ENCODE measurements at regions not wholly inside any gene's neighbourhood (a gene's known extent, or its start where the extent isn't known, plus 50 kb on each side); places are given as distances from the start of the nearest gene placed in this dataset.

DNA sequence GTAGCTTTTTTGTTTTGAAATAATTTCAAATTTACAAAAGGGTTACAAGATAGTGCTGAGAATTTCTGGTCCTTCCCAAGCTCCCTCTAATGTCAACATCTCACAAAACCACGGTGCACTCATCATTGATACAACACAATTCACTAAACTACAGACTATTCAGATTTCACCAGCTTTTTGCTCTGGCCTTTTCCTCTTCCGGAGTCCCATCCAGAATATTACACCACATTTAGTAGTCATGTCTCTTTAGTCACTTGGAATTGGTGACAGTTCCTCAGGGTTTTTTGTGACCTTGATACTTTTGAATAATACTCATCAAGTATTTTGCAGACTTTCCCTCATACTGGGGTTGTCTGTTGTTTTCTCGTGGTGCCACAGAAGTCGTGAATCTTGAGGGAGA lies 484.0 kb downstream of the GADD45G start:
- whole genome bisulfite sequencing (ENCODE audit: insufficient coverage) = 57% methylated on average over 2 of the region's 4 CpGs

DNA sequence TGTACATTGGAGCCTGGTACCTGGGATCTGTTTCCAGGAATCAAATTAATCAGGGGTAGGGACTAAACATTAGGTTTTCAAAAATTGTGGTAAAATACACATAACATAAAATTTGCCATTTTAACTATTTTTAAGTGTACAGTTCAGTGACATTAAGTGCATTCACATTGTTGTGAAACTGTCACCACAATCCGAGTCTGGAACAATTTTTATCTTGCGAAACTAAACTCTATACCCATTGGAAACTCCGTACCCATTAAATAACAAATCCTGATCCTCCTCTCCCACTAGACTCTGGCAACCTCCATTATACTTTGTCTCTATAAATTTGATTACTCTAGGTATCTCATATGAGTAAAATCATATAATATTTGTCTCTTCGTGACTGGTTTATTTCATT lies 486.2 kb downstream of the GADD45G start:
- Histone ChIP-seq H3K4me2 (replicated peaks; ENCODE audit: extremely low read depth, low read length, poor library complexity, severe bottlenecking) (no peak overlapping the region), H3K4me1 (ENCODE audit: control insufficient read depth in 1 of 2, insufficient read depth in 2 of 2, low read length in 2 of 2) (peaks cover 28 to 32% of the 10 kb centered on the region in 2 donors), H3K27ac (ENCODE audit: low read depth in 1 of 2, low read length in 2 of 2) (no peak overlapping the region), H2AFZ (ENCODE audit: insufficient read depth, low read depth, low read length, poor library complexity, severe bottlenecking) (no peak overlapping the region), H3K9me3 (replicated peaks in 1 of 2; ENCODE audit: control insufficient read depth in 1 of 2, insufficient read depth in 1 of 2, low read length in 2 of 2) (no peaks in the 10 kb centered on the region), H3K36me3 (replicated peaks in 1 of 2; ENCODE audit: control insufficient read depth in 1 of 2, insufficient read depth in 2 of 2, low read length in 2 of 2) (no peaks in the 10 kb centered on the region), H3K9ac (ENCODE audit: insufficient read depth, low read length, poor library complexity, severe bottlenecking) (no peak overlapping the region), H3K4me3 (replicated peaks in 1 of 3; ENCODE audit: low read depth in 2 of 3, low read length in 3 of 3) (no peak overlapping the region), H3K27me3 (ENCODE audit: control insufficient read depth in 2 of 2, insufficient read depth in 2 of 2, low read length in 2 of 2) (peaks cover 0 to 23% of the 10 kb centered on the region in 2 donors), H3K79me2 (ENCODE audit: insufficient read depth, low read length) (no peaks in the 10 kb centered on the region), H4K20me1 (ENCODE audit: insufficient read depth, low read length) (no peaks in the 10 kb centered on the region)
- intact Hi-C loops (cut with micrococcal nuclease) = no loop called here
- H3K4me1 Mint-ChIP-seq = peaks cover 50% of the 10 kb centered on the region
- TF ChIP-seq, protein P1, sequence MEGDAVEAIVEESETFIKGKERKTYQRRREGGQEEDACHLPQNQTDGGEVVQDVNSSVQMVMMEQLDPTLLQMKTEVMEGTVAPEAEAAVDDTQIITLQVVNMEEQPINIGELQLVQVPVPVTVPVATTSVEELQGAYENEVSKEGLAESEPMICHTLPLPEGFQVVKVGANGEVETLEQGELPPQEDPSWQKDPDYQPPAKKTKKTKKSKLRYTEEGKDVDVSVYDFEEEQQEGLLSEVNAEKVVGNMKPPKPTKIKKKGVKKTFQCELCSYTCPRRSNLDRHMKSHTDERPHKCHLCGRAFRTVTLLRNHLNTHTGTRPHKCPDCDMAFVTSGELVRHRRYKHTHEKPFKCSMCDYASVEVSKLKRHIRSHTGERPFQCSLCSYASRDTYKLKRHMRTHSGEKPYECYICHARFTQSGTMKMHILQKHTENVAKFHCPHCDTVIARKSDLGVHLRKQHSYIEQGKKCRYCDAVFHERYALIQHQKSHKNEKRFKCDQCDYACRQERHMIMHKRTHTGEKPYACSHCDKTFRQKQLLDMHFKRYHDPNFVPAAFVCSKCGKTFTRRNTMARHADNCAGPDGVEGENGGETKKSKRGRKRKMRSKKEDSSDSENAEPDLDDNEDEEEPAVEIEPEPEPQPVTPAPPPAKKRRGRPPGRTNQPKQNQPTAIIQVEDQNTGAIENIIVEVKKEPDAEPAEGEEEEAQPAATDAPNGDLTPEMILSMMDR (IDR thresholded peaks at IDR 0.05) = no peak
- peaks cover 0 to 2% of the 10 kb centered on the region in 2 donors for H3K36me3 Mint-ChIP-seq
- DNase-seq = no peak
- WGBS (ENCODE audit: insufficient coverage) = no CpG with 5 or more reads among the region's 4 CpGs
- H3K4me3 Mint-ChIP-seq = no peak overlapping the region
- H3K27ac Mint-ChIP-seq = no peak overlapping the region
- no peaks in the 10 kb centered on the region for H3K9me3 Mint-ChIP-seq
- peaks cover 10 to 27% (median 21%) of the 10 kb centered on the region in 3 donors for H3K27me3 Mint-ChIP-seq (ENCODE audit: low read depth in 3 of 3)

More for the DNA sequence above, 484.0 kb downstream of the GADD45G start:
- Mint-ChIP-seq H3K9me3 (no peaks in the 10 kb centered on the region), H3K27me3 (ENCODE audit: low read depth in 3 of 3) (peaks cover 4 to 16% (median 14%) of the 10 kb centered on the region in 3 donors), H3K36me3 (peaks cover 0 to 2% of the 10 kb centered on the region in 2 donors), H3K27ac (peak overlapping the region in 2 of 7 donors; percentile 73 to 83), H3K4me3 (no peak overlapping the region), H3K4me1 (peaks cover 53% of the 10 kb centered on the region)
- no peaks in the 10 kb centered on the region for H3K36me3 ChIP-seq (replicated peaks in 1 of 2; ENCODE audit: control insufficient read depth in 1 of 2, insufficient read depth in 2 of 2, low read length in 2 of 2)
- H3K4me1 ChIP-seq (ENCODE audit: control insufficient read depth in 1 of 2, insufficient read depth in 2 of 2, low read length in 2 of 2) = peaks cover 35 to 42% of the 10 kb centered on the region in 2 donors
- TF ChIP-seq, protein P1 (IDR thresholded peaks at IDR 0.05) = no peak
- H4K20me1 ChIP-seq (ENCODE audit: insufficient read depth, low read length) = no peaks in the 10 kb centered on the region
- no peak overlapping the region for H3K4me2 ChIP-seq (replicated peaks; ENCODE audit: extremely low read depth, low read length, poor library complexity, severe bottlenecking)
- peak overlapping the region; percentile 41 for H2AFZ ChIP-seq (ENCODE audit: insufficient read depth, low read depth, low read length, poor library complexity, severe bottlenecking)
- peak overlapping the region in 1 of 2 donors; percentile 34 for H3K27ac ChIP-seq (ENCODE audit: low read depth in 1 of 2, low read length in 2 of 2)
- no peaks in the 10 kb centered on the region for H3K9me3 ChIP-seq (replicated peaks in 1 of 2; ENCODE audit: control insufficient read depth in 1 of 2, insufficient read depth in 1 of 2, low read length in 2 of 2)
- no peak overlapping the region for H3K9ac ChIP-seq (ENCODE audit: insufficient read depth, low read length, poor library complexity, severe bottlenecking)
- H3K27me3 ChIP-seq (ENCODE audit: control insufficient read depth in 2 of 2, insufficient read depth in 2 of 2, low read length in 2 of 2) = peaks cover 0 to 8% of the 10 kb centered on the region in 2 donors
- intact Hi-C loops (cut with micrococcal nuclease) = no loop called here
- DNase-seq = peak; percentile 12 to 34 (median 17)
- H3K79me2 ChIP-seq (ENCODE audit: insufficient read depth, low read length) = no peaks in the 10 kb centered on the region
- H3K4me3 ChIP-seq (replicated peaks in 1 of 3; ENCODE audit: low read depth in 2 of 3, low read length in 3 of 3) = no peak overlapping the region
